ENCODE measurements at regions not wholly inside any gene's neighbourhood (a gene's known extent, or its start where the extent isn't known, plus 50 kb on each side); places are given as distances from the start of the nearest gene placed in this dataset.

GRCh38 chr5:44535621-44536020, 146.4 kb upstream of the FGF10 start:
- TF ChIP-seq CTCF (IDR thresholded peaks at IDR 0.05), result no peak
- no peak for TF ChIP-seq EZH2phosphoT487 (IDR thresholded peaks at IDR 0.05; ENCODE audit: borderline replicate concordance, low read depth)
- no peak for TF ChIP-seq NFIC (IDR thresholded peaks at IDR 0.05; ENCODE audit: borderline replicate concordance)
- TF ChIP-seq, protein P1, sequence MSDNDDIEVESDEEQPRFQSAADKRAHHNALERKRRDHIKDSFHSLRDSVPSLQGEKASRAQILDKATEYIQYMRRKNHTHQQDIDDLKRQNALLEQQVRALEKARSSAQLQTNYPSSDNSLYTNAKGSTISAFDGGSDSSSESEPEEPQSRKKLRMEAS (IDR thresholded peaks at IDR 0.05; ENCODE audit: low read depth), result no peak
- TF ChIP-seq JUND (IDR thresholded peaks at IDR 0.05), result no peak
- no peak for TF ChIP-seq USF1 (IDR thresholded peaks at IDR 0.05; ENCODE audit: borderline replicate concordance, low read depth)
- TF ChIP-seq, protein P2, sequence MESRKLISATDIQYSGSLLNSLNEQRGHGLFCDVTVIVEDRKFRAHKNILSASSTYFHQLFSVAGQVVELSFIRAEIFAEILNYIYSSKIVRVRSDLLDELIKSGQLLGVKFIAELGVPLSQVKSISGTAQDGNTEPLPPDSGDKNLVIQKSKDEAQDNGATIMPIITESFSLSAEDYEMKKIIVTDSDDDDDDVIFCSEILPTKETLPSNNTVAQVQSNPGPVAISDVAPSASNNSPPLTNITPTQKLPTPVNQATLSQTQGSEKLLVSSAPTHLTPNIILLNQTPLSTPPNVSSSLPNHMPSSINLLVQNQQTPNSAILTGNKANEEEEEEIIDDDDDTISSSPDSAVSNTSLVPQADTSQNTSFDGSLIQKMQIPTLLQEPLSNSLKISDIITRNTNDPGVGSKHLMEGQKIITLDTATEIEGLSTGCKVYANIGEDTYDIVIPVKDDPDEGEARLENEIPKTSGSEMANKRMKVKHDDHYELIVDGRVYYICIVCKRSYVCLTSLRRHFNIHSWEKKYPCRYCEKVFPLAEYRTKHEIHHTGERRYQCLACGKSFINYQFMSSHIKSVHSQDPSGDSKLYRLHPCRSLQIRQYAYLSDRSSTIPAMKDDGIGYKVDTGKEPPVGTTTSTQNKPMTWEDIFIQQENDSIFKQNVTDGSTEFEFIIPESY (IDR thresholded peaks at IDR 0.05; ENCODE audit: borderline replicate concordance, low read depth), result no peak
- TF ChIP-seq, protein P3, sequence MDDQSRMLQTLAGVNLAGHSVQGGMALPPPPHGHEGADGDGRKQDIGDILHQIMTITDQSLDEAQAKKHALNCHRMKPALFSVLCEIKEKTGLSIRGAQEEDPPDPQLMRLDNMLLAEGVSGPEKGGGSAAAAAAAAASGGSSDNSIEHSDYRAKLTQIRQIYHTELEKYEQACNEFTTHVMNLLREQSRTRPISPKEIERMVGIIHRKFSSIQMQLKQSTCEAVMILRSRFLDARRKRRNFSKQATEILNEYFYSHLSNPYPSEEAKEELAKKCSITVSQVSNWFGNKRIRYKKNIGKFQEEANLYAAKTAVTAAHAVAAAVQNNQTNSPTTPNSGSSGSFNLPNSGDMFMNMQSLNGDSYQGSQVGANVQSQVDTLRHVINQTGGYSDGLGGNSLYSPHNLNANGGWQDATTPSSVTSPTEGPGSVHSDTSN (IDR thresholded peaks at IDR 0.05), result no peak
